PC-9 (cell line): ENCODE measurements at regions not wholly inside any gene's neighbourhood (a gene's known extent, or its start where the extent isn't known, plus 50 kb on each side); places are given as distances from the start of the nearest gene placed in this dataset.
A peak's percentile ranks its signal among the peaks of the same experiment; 100 is the strongest.

Experiments
- BruUV-seq: library from RNA; stranded (reverse); fragments of 400-500 nt; replicated peaks from 2 replicates; lab custom pipeline; 2021; lab: Mats Ljungman, UMichigan
- CTCF ChIA-PET: fragments of 300-600 bp; sonication (Branson Sonifier 250); formaldehyde crosslinking; loops from one replicate; lab custom pipeline; 2022; ENCODE audit warnings: antibody characterized with exemption; lab: Charles Lee
- POLR2A ChIA-PET: fragments of 300-600 bp; sonication (Branson Sonifier 250); formaldehyde crosslinking; loops from one replicate; lab custom pipeline; 2022; ENCODE audit warnings: antibody characterized with exemption; ENCODE audit not compliant: unreplicated experiment; lab: Charles Lee
- DNase-seq, 2 experiments: peaks; one replicate each; pipeline versions ENCODE4 v3.0.0 to v3.0.0-alpha.2; 2015 to 2022; ENCODE audit warnings: mixed read lengths in 1 of 2
- H2AFZ ChIP-seq: fragments of 200-600 bp; sonication (generic); 2 replicates; pipeline ENCODE4 v1.8.1; 2017; ENCODE audit warnings: antibody characterized with exemption
- H3F3A ChIP-seq: fragments of 200-600 bp; sonication (generic); 2 replicates; pipeline ENCODE4 v1.8.1; 2017; ENCODE audit warnings: antibody characterized with exemption, mild to moderate bottlenecking, low read depth; ENCODE audit not compliant: insufficient read depth
- H3K27ac ChIP-seq: fragments of 200-600 bp; sonication (generic); 2 replicates; pipeline ENCODE4 v1.6.1; 2016; ENCODE audit warnings: mixed run types
- H3K27me3 ChIP-seq: fragments of 200-600 bp; sonication (generic); 2 replicates; pipeline ENCODE4 v1.6.1; 2016; ENCODE audit warnings: low read depth, mixed run types; ENCODE audit not compliant: insufficient read depth
- H3K36me3 ChIP-seq: fragments of 200-600 bp; sonication (generic); 2 replicates; pipeline ENCODE4 v1.6.1; 2016; ENCODE audit warnings: low read depth, mixed run types
- H3K4me1 ChIP-seq: fragments of 200-600 bp; sonication (generic); replicated peaks from 2 replicates; pipeline ENCODE4 v1.6.1; 2016; ENCODE audit warnings: mixed run types; ENCODE audit not compliant: insufficient read depth
- H3K4me2 ChIP-seq: fragments of 200-600 bp; sonication (generic); 2 replicates; pipeline ENCODE4 v1.6.1; 2017; ENCODE audit warnings: mixed run types
- H3K4me3 ChIP-seq: fragments of 200-600 bp; sonication (generic); 2 replicates; pipeline ENCODE4 v1.6.1; 2016; ENCODE audit warnings: mixed run types
- H3K79me2 ChIP-seq: fragments of 200-600 bp; sonication (generic); 2 replicates; pipeline ENCODE4 v1.6.1; 2017; ENCODE audit warnings: low read depth, mixed run types
- H3K9me2 ChIP-seq: fragments of 200-600 bp; sonication (generic); 2 replicates; pipeline ENCODE4 v1.8.1; 2017; ENCODE audit warnings: mild to moderate bottlenecking; ENCODE audit not compliant: insufficient read depth
- H3K9me3 ChIP-seq: fragments of 200-600 bp; sonication (generic); 2 replicates; pipeline ENCODE4 v1.8.1; 2016; ENCODE audit warnings: low read depth; ENCODE audit not compliant: insufficient read depth
- H4K20me1 ChIP-seq: fragments of 200-600 bp; sonication (generic); 2 replicates; pipeline ENCODE4 v1.8.1; 2017; ENCODE audit not compliant: insufficient read depth
- EZH2 ChIP-seq: fragments of 200-600 bp; sonication (generic); IDR thresholded peaks from 2 replicates; pipeline ENCODE4 v1.8.0; 2017; ENCODE audit warnings: antibody characterized with exemption, low read depth
- intact Hi-C: fragments of 100-400 bp; cut with micrococcal nuclease; formaldehyde crosslinking; loops from one replicate; pipeline ENCODE4 v1.10.0; 2022; ENCODE audit not compliant: unreplicated experiment
- TF ChIP-seq, protein P1 (sequence below): fragments of 200-600 bp; sonication (generic); conservative IDR thresholded peaks from 2 replicates; pipeline ENCODE4 v1.6.1; 2017; ENCODE audit warnings: mixed run types, antibody characterized with exemption, mild to moderate bottlenecking, moderate library complexity

DNA sequence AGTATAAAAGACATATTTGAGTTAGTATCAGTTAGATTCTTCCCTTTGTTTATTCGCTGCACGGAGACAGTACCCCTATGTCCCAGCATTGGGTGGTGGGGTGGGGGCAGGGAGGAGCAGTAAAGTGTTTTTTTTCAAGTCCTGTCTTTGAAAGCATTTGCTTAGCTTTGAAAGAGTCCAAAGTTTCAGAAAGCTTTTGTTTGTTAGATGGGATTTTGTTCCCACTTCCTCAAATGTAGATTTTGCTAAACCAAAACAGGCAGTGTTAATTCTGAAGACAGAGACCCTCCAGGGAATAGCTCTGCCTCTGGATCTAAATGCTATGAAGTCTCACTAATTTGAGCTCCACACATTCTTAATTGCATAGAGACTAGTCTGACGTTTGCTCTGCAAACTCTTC, 114.6 kb upstream of the KCNAB1 start:
- CTCF ChIA-PET, result interaction anchor here (0.6 kb wide), 2 partner anchors 23 to 28 kb away, joined by 4 read pairs; no protein-coding TSS in a partner anchor
- no peaks in the 10 kb centered on the region for H4K20me1 ChIP-seq

DNA sequence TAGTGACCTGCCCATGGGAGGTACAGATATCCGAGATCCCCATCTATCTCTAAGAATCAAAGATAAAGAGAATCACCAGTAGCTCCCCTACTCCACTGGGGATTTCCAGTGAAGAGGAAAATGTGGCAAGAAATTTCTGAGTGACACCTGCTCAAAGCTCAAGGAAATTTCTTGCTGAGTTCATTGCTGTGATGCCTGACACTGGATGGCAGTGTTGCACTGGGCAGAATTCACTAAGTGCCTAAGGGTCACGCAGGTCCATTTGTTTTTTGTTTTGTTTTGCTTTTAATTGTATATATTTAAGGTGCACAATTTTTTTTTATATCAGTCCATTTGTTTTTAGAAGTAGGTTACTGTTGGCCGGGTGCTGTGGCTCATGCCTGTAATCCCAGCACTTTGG, 109.5 kb upstream of the KCNAB1 start:
- no peak overlapping the region for H3K4me3 ChIP-seq
- no peaks in the 10 kb centered on the region for H3K9me3 ChIP-seq
- no peaks in the 10 kb centered on the region for H3K36me3 ChIP-seq
- H4K20me1 ChIP-seq, result no peaks in the 10 kb centered on the region
- peak in 1 of 2 experiments; percentile 25 for DNase-seq
- H3K79me2 ChIP-seq, result no peaks in the 10 kb centered on the region
- POLR2A ChIA-PET, result no interaction called here
- H3K4me1 ChIP-seq, result no peaks in the 10 kb centered on the region
- H3K27ac ChIP-seq, result no peak overlapping the region
- intact Hi-C loops, result loop anchor here (5.0 to 10.0 kb wide), 2 partner anchors 524 to 1126 kb away; no protein-coding TSS in a partner anchor
- no TSS peak for BruUV-seq
- CTCF ChIA-PET, result interaction anchor here (0.6 to 1.0 kb wide), 4 partner anchors 15 to 1191 kb away, joined by 3 to 4 read pairs (median 3); no protein-coding TSS in a partner anchor
- H2AFZ ChIP-seq, result no peak overlapping the region
- TF ChIP-seq EZH2, result no peak
- TF ChIP-seq, protein P1, sequence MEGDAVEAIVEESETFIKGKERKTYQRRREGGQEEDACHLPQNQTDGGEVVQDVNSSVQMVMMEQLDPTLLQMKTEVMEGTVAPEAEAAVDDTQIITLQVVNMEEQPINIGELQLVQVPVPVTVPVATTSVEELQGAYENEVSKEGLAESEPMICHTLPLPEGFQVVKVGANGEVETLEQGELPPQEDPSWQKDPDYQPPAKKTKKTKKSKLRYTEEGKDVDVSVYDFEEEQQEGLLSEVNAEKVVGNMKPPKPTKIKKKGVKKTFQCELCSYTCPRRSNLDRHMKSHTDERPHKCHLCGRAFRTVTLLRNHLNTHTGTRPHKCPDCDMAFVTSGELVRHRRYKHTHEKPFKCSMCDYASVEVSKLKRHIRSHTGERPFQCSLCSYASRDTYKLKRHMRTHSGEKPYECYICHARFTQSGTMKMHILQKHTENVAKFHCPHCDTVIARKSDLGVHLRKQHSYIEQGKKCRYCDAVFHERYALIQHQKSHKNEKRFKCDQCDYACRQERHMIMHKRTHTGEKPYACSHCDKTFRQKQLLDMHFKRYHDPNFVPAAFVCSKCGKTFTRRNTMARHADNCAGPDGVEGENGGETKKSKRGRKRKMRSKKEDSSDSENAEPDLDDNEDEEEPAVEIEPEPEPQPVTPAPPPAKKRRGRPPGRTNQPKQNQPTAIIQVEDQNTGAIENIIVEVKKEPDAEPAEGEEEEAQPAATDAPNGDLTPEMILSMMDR, result peak; percentile 67
- no peaks in the 10 kb centered on the region for H3K27me3 ChIP-seq
- H3K4me2 ChIP-seq, result no peak overlapping the region
- peaks cover 5% of the 10 kb centered on the region; the same call in 1 of the 2 replicates for H3K9me2 ChIP-seq
- H3F3A ChIP-seq, result no peaks in the 10 kb centered on the region

More for the DNA sequence above, 114.6 kb upstream of the KCNAB1 start:
- H3K27ac ChIP-seq, result no peak overlapping the region
- no peaks in the 10 kb centered on the region for H3K9me2 ChIP-seq
- no peaks in the 10 kb centered on the region for H3K36me3 ChIP-seq
- BruUV-seq, result no TSS peak
- H3F3A ChIP-seq, result no peaks in the 10 kb centered on the region
- no peak for DNase-seq
- intact Hi-C loops, result no loop called here
- H2AFZ ChIP-seq, result peak overlapping the region; percentile 37; the same call in 1 of the 2 replicates
- H3K4me1 ChIP-seq, result no peaks in the 10 kb centered on the region
- POLR2A ChIA-PET, result no interaction called here
- H3K4me2 ChIP-seq, result no peak overlapping the region
- H3K4me3 ChIP-seq, result no peak overlapping the region
- no peaks in the 10 kb centered on the region for H3K79me2 ChIP-seq
- no peaks in the 10 kb centered on the region for H3K27me3 ChIP-seq
- TF ChIP-seq EZH2, result no peak
- TF ChIP-seq, protein P1, result no peak
- H3K9me3 ChIP-seq, result no peaks in the 10 kb centered on the region

DNA sequence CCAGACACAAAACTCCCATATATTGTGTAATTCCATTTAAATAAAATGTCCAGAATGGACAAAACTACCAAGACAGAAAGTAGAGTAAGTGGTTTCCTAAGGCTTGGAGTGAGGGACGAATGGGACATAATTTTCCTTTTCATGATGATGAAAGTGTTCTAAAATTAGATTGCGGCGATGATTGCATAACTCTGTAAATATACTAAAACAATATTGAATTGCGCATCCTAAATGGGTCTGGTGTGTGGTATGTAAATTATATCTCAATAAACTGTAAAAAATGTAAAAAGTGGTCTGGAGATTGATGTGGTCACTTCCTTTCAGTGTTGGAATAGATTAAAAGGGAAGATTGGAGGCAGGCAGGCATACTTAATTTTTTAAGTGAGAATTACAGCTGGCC, 105.9 kb upstream of the KCNAB1 start:
- Histone ChIP-seq H3F3A (no peaks in the 10 kb centered on the region), H3K27ac (no peak overlapping the region), H3K9me2 (peaks cover 5% of the 10 kb centered on the region; the same call in 1 of the 2 replicates), H3K27me3 (no peaks in the 10 kb centered on the region), H3K4me3 (no peak overlapping the region), H3K36me3 (no peaks in the 10 kb centered on the region), H3K4me1 (no peaks in the 10 kb centered on the region), H4K20me1 (no peaks in the 10 kb centered on the region), H3K9me3 (no peaks in the 10 kb centered on the region), H3K4me2 (no peak overlapping the region), H3K79me2 (no peaks in the 10 kb centered on the region), H2AFZ (no peak overlapping the region)
- POLR2A ChIA-PET, result no interaction called here
- DNase-seq, result no peak
- no TSS peak for BruUV-seq
- intact Hi-C loops, result loop anchor here (5.0 to 10.0 kb wide), 2 partner anchors 520 to 1123 kb away; no protein-coding TSS in a partner anchor
- CTCF ChIA-PET, result no interaction called here
- TF ChIP-seq EZH2, result no peak
- TF ChIP-seq, protein P1, result no peak
